Liver (tissue), 8 donors: ENCODE measurements at regions not wholly inside any gene's neighbourhood (a gene's known extent, or its start where the extent isn't known, plus 50 kb on each side); places are given as distances from the start of the nearest gene placed in this dataset.

Experiments used
- DNase-seq: peaks from one replicate; pipeline ENCODE4 v3.0.0-alpha.2; 2017; ENCODE audit warnings: low spot score
- H3K27ac ChIP-seq, 2 donors: one replicate each; pipeline ENCODE4 v1.7.0; 2013; ENCODE audit warnings: inconsistent platforms in 2 of 2, low read length in 2 of 2, control low read depth in 1 of 2, low read depth in 1 of 2, mild to moderate bottlenecking in 1 of 2
- H3K27me3 ChIP-seq, 4 donors: one replicate each; pipeline versions ENCODE4 v1.6.1 to v1.7.0; 2013; ENCODE audit warnings: low read length in 3 of 4, inconsistent platforms in 1 of 4, mild to moderate bottlenecking in 1 of 4, moderate library complexity in 1 of 4; ENCODE audit not compliant: control insufficient read depth in 4 of 4, insufficient read depth in 4 of 4
- H3K36me3 ChIP-seq, 4 donors: one replicate each; pipeline versions ENCODE4 v1.6.1 to v1.7.0; 2013; ENCODE audit warnings: low read length in 3 of 4, mild to moderate bottlenecking in 3 of 4, low read depth in 1 of 4, moderate library complexity in 1 of 4; ENCODE audit not compliant: control insufficient read depth in 4 of 4, insufficient read depth in 3 of 4
- H3K4me1 ChIP-seq, 4 donors: one replicate each; pipeline versions ENCODE4 v1.6.1 to v1.7.0; 2013; ENCODE audit warnings: low read length in 3 of 4, mild to moderate bottlenecking in 3 of 4, moderate library complexity in 1 of 4; ENCODE audit not compliant: control insufficient read depth in 4 of 4, insufficient read depth in 4 of 4
- H3K4me3 ChIP-seq, 3 donors: one replicate each; pipeline versions ENCODE4 v1.6.1 to v1.7.0; 2013; ENCODE audit warnings: low read length in 3 of 3, control low read depth in 1 of 3, low read depth in 1 of 3, mild to moderate bottlenecking in 1 of 3
- H3K9ac ChIP-seq, 2 donors: one replicate each; pipeline ENCODE4 v1.7.0; 2013; ENCODE audit warnings: low read length in 2 of 2, mild to moderate bottlenecking in 2 of 2, moderate library complexity in 2 of 2, control low read depth in 1 of 2, low read depth in 1 of 2
- H3K9me3 ChIP-seq, 4 donors: one replicate each; pipeline versions ENCODE4 v1.6.1 to v1.7.0; 2013; ENCODE audit warnings: low read length in 3 of 4; ENCODE audit not compliant: control insufficient read depth in 4 of 4
- ATF3 ChIP-seq: IDR thresholded peaks from 2 replicates; pipeline ENCODE4 v1.6.1; 2016; ENCODE audit warnings: antibody characterized with exemption
- EGR1 ChIP-seq, 2 donors: IDR thresholded peaks; 2 replicates each; pipeline ENCODE4 v1.6.1; 2016 to 2018; ENCODE audit warnings: antibody characterized with exemption in 2 of 2, low read depth in 2 of 2
- FOXA1 ChIP-seq: IDR thresholded peaks from 2 replicates; pipeline ENCODE4 v1.6.1; 2016; ENCODE audit warnings: antibody characterized with exemption
- FOXA2 ChIP-seq: IDR thresholded peaks from 2 replicates; pipeline ENCODE4 v1.6.1; 2016; ENCODE audit warnings: antibody characterized with exemption
- GABPA ChIP-seq, 2 donors: IDR thresholded peaks in 1 of 2; conservative IDR thresholded peaks in 1 of 2; 2 replicates each; pipeline ENCODE4 v1.6.1; 2016; ENCODE audit warnings: antibody characterized with exemption in 2 of 2, mild to moderate bottlenecking in 1 of 2, moderate library complexity in 1 of 2
- HNF4A ChIP-seq, 2 donors: conservative IDR thresholded peaks; 2 replicates each; pipeline ENCODE4 v1.6.1; 2016; ENCODE audit warnings: antibody characterized with exemption in 2 of 2, mild to moderate bottlenecking in 2 of 2
- HNF4G ChIP-seq: IDR thresholded peaks from 2 replicates; pipeline ENCODE4 v1.6.1; 2016; ENCODE audit warnings: antibody characterized with exemption
- JUND ChIP-seq, 2 donors: IDR thresholded peaks; 2 replicates each; pipeline ENCODE4 v1.6.1; 2016; ENCODE audit warnings: antibody characterized with exemption in 2 of 2
- NR2F2 ChIP-seq: IDR thresholded peaks from 2 replicates; pipeline ENCODE4 v1.6.1; 2016; ENCODE audit warnings: antibody characterized with exemption
- RAD21 ChIP-seq, 2 donors: IDR thresholded peaks; 2 replicates each; pipeline ENCODE4 v1.6.1; 2016; ENCODE audit warnings: antibody characterized with exemption in 2 of 2, mild to moderate bottlenecking in 2 of 2
- RXRA ChIP-seq, 2 donors: IDR thresholded peaks; 2 replicates each; pipeline ENCODE4 v1.6.1; 2017 to 2018; ENCODE audit warnings: antibody characterized with exemption in 2 of 2, mild to moderate bottlenecking in 1 of 2
- SP1 ChIP-seq: IDR thresholded peaks from 2 replicates; pipeline ENCODE4 v1.6.1; 2018; ENCODE audit warnings: antibody characterized with exemption, mild to moderate bottlenecking
- TAF1 ChIP-seq: conservative IDR thresholded peaks from 2 replicates; pipeline ENCODE4 v1.6.1; 2016; ENCODE audit warnings: antibody characterized with exemption, mild to moderate bottlenecking
- YY1 ChIP-seq: IDR thresholded peaks from 2 replicates; pipeline ENCODE4 v1.6.1; 2016; ENCODE audit warnings: antibody characterized with exemption, mild to moderate bottlenecking
- ZBTB33 ChIP-seq: IDR thresholded peaks from 2 replicates; pipeline ENCODE4 v1.6.1; 2016; ENCODE audit warnings: antibody characterized with exemption
- WGBS: extraction: QIAGEN DNeasy Blood & Tissue Kit; methylation state at CpG from one replicate; pipeline ENCODE4 v1.1.7; 2013; 5-methylcytosine and 5-hydroxymethylcytosine counted together
- TF ChIP-seq, protein P1 (sequence below): IDR thresholded peaks from 2 replicates; pipeline ENCODE4 v1.6.1; 2016; ENCODE audit warnings: antibody characterized with exemption
- TF ChIP-seq, protein P2 (sequence below): fragments of 150-350 bp; IDR thresholded peaks from 2 replicates; pipeline ENCODE4 v1.5.1; 2017; ENCODE audit warnings: improper control_type of control experiment, low read depth, low read length; ENCODE audit not compliant: missing input control
- TF ChIP-seq, protein P3 (sequence below): IDR thresholded peaks from 2 replicates; pipeline ENCODE4 v1.6.1; 2016; ENCODE audit warnings: antibody characterized with exemption, mild to moderate bottlenecking
- donor health status: healthy.
- donor health status: healthy.
- donor health status: healthy.
- donor health status: healthy.
- donor health status: healthy.

DNA sequence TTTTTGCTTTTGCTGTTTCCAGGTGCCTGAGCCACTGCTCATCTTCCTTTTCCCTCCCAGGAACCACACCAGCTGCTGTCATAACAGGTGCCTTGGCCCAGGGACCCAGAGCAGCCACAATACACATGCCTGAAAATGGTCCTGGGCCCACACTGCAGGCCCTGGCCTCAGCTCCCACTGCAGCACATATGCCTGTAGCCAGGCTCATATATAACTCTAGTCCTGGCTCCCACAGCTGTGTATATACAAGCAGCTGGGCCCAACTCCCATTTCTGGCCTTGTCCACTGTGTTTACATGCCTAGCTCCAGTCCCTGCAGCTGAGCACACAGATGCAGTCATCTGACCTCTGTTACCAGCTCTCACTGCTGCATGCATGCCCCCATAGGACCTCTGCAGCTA, 930.5 kb downstream of the ADGRL3 start:
- H3K27me3 ChIP-seq = no peaks in the 10 kb centered on the region
- TF ChIP-seq, protein P1, sequence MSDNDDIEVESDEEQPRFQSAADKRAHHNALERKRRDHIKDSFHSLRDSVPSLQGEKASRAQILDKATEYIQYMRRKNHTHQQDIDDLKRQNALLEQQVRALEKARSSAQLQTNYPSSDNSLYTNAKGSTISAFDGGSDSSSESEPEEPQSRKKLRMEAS = no peak
- TF ChIP-seq SP1 (no peak), TAF1 (no peak)
- TF ChIP-seq, protein P2, sequence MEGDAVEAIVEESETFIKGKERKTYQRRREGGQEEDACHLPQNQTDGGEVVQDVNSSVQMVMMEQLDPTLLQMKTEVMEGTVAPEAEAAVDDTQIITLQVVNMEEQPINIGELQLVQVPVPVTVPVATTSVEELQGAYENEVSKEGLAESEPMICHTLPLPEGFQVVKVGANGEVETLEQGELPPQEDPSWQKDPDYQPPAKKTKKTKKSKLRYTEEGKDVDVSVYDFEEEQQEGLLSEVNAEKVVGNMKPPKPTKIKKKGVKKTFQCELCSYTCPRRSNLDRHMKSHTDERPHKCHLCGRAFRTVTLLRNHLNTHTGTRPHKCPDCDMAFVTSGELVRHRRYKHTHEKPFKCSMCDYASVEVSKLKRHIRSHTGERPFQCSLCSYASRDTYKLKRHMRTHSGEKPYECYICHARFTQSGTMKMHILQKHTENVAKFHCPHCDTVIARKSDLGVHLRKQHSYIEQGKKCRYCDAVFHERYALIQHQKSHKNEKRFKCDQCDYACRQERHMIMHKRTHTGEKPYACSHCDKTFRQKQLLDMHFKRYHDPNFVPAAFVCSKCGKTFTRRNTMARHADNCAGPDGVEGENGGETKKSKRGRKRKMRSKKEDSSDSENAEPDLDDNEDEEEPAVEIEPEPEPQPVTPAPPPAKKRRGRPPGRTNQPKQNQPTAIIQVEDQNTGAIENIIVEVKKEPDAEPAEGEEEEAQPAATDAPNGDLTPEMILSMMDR = no peak
- no peak overlapping the region for H3K4me3 ChIP-seq
- H3K4me1 ChIP-seq = no peaks in the 10 kb centered on the region
- DNase-seq = no peak
- no peak overlapping the region for H3K27ac ChIP-seq
- H3K9ac ChIP-seq = no peak overlapping the region
- peaks cover 0 to 2% (median under 1%) of the 10 kb centered on the region in 4 donors for H3K9me3 ChIP-seq
- H3K36me3 ChIP-seq = no peaks in the 10 kb centered on the region

- 50% methylated on average over 2 of the region's 2 CpGs for WGBS
- no peaks in the 10 kb centered on the region for H3K36me3 ChIP-seq
- H3K9ac ChIP-seq = no peak overlapping the region
- no peak overlapping the region for H3K27ac ChIP-seq
- TF ChIP-seq HNF4A (conservative IDR thresholded peaks at IDR 0.05) = no peak
- no peak for TF ChIP-seq ZBTB33
- TF ChIP-seq RAD21 (IDR thresholded peaks at IDR 0.05) = no peak
- no peak for TF ChIP-seq JUND (IDR thresholded peaks at IDR 0.05)
- no peak for TF ChIP-seq HNF4G
- TF ChIP-seq, protein P3, sequence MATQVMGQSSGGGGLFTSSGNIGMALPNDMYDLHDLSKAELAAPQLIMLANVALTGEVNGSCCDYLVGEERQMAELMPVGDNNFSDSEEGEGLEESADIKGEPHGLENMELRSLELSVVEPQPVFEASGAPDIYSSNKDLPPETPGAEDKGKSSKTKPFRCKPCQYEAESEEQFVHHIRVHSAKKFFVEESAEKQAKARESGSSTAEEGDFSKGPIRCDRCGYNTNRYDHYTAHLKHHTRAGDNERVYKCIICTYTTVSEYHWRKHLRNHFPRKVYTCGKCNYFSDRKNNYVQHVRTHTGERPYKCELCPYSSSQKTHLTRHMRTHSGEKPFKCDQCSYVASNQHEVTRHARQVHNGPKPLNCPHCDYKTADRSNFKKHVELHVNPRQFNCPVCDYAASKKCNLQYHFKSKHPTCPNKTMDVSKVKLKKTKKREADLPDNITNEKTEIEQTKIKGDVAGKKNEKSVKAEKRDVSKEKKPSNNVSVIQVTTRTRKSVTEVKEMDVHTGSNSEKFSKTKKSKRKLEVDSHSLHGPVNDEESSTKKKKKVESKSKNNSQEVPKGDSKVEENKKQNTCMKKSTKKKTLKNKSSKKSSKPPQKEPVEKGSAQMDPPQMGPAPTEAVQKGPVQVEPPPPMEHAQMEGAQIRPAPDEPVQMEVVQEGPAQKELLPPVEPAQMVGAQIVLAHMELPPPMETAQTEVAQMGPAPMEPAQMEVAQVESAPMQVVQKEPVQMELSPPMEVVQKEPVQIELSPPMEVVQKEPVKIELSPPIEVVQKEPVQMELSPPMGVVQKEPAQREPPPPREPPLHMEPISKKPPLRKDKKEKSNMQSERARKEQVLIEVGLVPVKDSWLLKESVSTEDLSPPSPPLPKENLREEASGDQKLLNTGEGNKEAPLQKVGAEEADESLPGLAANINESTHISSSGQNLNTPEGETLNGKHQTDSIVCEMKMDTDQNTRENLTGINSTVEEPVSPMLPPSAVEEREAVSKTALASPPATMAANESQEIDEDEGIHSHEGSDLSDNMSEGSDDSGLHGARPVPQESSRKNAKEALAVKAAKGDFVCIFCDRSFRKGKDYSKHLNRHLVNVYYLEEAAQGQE = no peak
- no peak for TF ChIP-seq ATF3
- no peak for TF ChIP-seq TAF1
- TF ChIP-seq FOXA2 = no peak
- TF ChIP-seq GABPA (IDR thresholded peaks at IDR 0.05 in 1 of 2, conservative IDR thresholded peaks at IDR 0.05 in 1 of 2) = no peak
- TF ChIP-seq, protein P1 = no peak
- TF ChIP-seq RXRA (IDR thresholded peaks at IDR 0.05) = no peak
- no peak for TF ChIP-seq YY1
- no peak for TF ChIP-seq SP1
- no peak for TF ChIP-seq FOXA1
- TF ChIP-seq NR2F2 = no peak
- TF ChIP-seq, protein P2 = no peak
- no peak for TF ChIP-seq EGR1 (IDR thresholded peaks at IDR 0.05; ENCODE audit: low read depth in 2 of 2)
- no peaks in the 10 kb centered on the region for H3K27me3 ChIP-seq
- no peak overlapping the region for H3K4me3 ChIP-seq
- no peaks in the 10 kb centered on the region for H3K4me1 ChIP-seq
- H3K9me3 ChIP-seq = peaks cover 0 to 2% (median under 1%) of the 10 kb centered on the region in 4 donors
- DNase-seq = no peak
Observed at GRCh38 chr4:62130230-62130629, 930.1 kb downstream of the ADGRL3 start.
